ENCODE measurements at regions not wholly inside any gene's neighbourhood (a gene's known extent, or its start where the extent isn't known, plus 50 kb on each side); places are given as distances from the start of the nearest gene placed in this dataset.

DNA sequence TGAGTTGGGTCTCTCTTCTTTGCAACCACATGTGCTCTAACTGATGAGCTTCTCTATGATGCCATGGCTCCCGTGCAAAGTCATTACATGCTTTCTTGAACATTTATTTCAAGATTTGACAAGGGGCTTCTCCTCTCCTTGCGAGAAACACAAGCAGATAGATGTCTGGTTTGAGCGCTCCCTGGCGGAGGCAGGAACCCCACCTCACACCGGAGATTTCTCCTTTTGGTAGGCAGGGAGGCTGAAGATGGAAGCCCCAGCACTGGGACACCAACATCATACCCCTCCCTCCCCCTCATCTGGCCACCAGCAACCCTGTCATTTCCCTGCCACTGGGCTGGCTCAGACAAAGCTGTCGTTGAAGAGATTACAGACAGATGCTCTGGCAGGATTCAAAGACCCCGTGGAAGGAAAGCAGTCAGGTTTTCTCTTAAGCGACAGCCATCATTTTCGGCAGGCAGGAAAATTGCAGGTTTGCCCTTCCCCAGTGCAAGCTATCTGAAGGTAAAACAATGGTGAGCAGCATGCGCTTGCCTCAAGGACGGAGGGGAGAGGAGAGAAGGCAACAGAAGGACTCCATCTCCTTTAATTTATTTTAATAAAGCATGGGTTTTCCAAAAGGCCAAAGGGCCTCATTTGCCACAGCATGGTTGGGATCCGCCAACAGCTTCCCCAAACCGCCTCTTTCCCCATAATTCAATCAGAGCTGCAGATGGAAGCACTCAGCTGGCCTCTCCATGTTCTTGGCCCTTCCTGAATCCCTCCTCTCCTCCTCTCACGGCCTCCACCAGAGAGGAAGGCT lies 344.1 kb upstream of the TSHZ3 start:
- no peak for TF ChIP-seq POLR2A (IDR thresholded peaks at IDR 0.05)
- TF ChIP-seq, protein P1, sequence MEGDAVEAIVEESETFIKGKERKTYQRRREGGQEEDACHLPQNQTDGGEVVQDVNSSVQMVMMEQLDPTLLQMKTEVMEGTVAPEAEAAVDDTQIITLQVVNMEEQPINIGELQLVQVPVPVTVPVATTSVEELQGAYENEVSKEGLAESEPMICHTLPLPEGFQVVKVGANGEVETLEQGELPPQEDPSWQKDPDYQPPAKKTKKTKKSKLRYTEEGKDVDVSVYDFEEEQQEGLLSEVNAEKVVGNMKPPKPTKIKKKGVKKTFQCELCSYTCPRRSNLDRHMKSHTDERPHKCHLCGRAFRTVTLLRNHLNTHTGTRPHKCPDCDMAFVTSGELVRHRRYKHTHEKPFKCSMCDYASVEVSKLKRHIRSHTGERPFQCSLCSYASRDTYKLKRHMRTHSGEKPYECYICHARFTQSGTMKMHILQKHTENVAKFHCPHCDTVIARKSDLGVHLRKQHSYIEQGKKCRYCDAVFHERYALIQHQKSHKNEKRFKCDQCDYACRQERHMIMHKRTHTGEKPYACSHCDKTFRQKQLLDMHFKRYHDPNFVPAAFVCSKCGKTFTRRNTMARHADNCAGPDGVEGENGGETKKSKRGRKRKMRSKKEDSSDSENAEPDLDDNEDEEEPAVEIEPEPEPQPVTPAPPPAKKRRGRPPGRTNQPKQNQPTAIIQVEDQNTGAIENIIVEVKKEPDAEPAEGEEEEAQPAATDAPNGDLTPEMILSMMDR (IDR thresholded peaks at IDR 0.05), result no peak
- no peak for DNase-seq (ENCODE audit: low spot score in 2 of 2)
- intact Hi-C loops (cut with DNase I; ENCODE audit: low total_unique reads), result no loop called here
- 73% methylated on average over 14 of the region's 14 CpGs for WGBS, 2 donors
- no peak overlapping the region for H3K4me3 ChIP-seq (ENCODE audit: low read depth, poor library complexity, severe bottlenecking)

DNA sequence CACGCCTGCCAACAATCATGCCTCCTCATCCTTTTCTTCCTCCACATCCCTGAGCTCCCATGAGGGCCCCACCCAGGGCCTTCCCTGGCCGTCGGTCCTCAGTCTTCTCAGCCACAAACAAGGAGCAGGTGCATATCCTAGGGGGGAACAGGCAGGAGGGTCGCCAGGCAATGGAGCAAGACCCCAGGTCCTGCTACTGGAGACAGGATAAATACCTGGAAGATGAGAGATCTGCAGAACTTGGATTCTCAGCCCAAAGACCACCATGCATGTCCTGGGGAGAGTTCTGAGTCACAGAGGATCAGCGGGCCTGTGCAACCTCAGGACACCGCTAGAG lies 344.7 kb upstream of the TSHZ3 start:
- TF ChIP-seq POLR2A (IDR thresholded peaks at IDR 0.05), result no peak
- TF ChIP-seq, protein P1 (IDR thresholded peaks at IDR 0.05), result no peak
- H3K4me3 ChIP-seq (ENCODE audit: low read depth, poor library complexity, severe bottlenecking), result no peak overlapping the region
- intact Hi-C loops (cut with DNase I; ENCODE audit: low total_unique reads), result no loop called here
- WGBS, 2 donors, result 71 to 81% methylated on average over 6 of the region's 6 CpGs
- DNase-seq (ENCODE audit: low spot score in 2 of 2), result no peak

DNA sequence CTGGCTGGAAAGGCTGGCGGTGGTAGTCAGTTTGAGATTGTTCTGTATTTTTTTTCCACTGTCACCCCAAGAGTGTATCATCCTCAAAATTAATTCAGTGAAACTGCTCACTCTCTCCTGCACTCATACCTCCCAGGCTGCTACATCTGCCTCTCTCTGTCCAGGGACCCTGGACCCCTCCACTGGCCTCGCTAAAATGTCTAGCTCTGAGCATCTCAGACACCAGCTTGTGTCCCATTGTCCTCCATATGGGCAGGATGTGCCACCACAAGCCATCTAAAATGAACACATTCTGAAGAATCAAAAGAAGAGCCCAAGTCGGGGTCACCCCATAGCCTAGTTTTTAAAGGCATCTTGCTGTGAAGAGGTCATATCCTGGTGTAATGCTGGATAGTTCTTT lies 345.5 kb upstream of the TSHZ3 start:
- DNase-seq (ENCODE audit: low spot score in 2 of 2), result no peak
- intact Hi-C loops (cut with DNase I; ENCODE audit: low total_unique reads), result no loop called here
- H3K4me3 ChIP-seq (ENCODE audit: low read depth, poor library complexity, severe bottlenecking), result no peak overlapping the region
- TF ChIP-seq, protein P1 (IDR thresholded peaks at IDR 0.05), result no peak
- TF ChIP-seq POLR2A (IDR thresholded peaks at IDR 0.05), result no peak
- 90 to 91% methylated on average over 3 of the region's 3 CpGs for WGBS, 2 donors

DNA sequence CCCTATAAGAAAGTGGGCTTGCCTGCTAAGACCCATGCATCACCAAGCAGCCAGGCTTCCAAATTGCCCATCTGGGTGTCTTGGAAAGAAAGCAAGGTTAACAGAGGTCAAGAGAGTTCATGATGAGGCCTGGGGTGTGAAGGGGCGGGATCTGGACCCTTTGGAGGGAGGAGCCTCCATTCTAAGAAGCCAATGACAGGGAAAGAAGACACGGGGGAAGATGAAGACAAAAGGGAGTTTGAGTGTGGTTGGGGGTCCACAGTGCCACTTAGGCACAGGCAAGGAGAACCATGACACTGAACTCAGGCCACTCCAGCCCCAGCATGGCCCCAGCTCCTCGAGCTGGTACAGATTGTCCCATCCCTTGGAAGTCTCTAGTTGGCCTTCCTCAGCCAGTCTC lies 350.2 kb upstream of the TSHZ3 start:
- intact Hi-C loops (cut with DNase I; ENCODE audit: low total_unique reads), result no loop called here
- TF ChIP-seq, protein P1 (IDR thresholded peaks at IDR 0.05), result no peak
- no peak for TF ChIP-seq POLR2A (IDR thresholded peaks at IDR 0.05)
- H3K4me3 ChIP-seq (ENCODE audit: low read depth, poor library complexity, severe bottlenecking), result no peak overlapping the region
- DNase-seq (ENCODE audit: low spot score in 2 of 2), result no peak
- WGBS, 2 donors, result 79 to 83% methylated on average over 3 of the region's 3 CpGs

DNA sequence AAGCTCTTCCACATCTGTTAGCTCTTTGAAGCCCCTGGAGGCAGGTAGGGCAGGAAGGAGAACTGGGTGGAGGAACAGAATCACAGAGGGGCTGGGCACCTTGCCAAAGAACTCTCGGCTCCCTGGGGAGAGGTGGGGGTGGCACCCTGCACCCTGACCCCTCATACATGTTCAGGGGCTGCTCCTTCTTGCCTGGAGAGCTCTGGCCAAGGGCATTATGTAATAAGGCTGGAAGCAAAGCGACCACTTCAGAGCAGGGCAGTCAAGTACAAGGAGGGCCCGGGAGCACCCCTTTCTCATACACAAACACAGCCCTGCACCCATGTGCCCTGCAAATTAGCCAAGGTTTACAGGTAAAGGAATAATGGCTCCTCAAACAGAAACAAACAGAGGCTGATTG lies 351.9 kb upstream of the TSHZ3 start:
- TF ChIP-seq, protein P1 (IDR thresholded peaks at IDR 0.05), result no peak
- no peak for TF ChIP-seq POLR2A (IDR thresholded peaks at IDR 0.05)
- intact Hi-C loops (cut with DNase I; ENCODE audit: low total_unique reads), result no loop called here
- H3K4me3 ChIP-seq (ENCODE audit: low read depth, poor library complexity, severe bottlenecking), result no peak overlapping the region
- no peak for DNase-seq (ENCODE audit: low spot score in 2 of 2)
- WGBS, 2 donors, result 27 to 34% methylated on average over 3 of the region's 3 CpGs

DNA sequence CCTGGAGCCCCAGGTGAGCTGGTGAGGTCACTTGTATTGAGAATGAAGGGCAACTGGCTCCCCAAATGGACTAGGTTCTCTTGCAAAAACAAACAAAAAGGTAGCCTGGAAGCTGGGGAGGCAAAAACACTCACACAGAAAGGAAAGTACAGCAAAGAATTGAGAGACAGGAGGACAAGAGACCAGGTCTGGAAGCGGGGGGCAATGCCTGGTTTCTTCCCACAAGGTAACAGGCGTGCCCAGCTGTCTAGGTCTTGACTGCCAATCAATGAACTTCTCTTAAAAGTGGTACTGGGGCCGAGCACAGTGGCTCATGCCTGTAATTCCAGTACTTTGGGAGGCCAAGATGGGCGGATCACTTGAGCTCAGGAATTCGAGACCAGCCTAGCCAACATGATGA lies 356.4 kb upstream of the TSHZ3 start:
- no peak overlapping the region for H3K4me3 ChIP-seq (ENCODE audit: low read depth, poor library complexity, severe bottlenecking)
- intact Hi-C loops (cut with DNase I; ENCODE audit: low total_unique reads), result no loop called here
- TF ChIP-seq POLR2A (IDR thresholded peaks at IDR 0.05), result no peak
- TF ChIP-seq, protein P1 (IDR thresholded peaks at IDR 0.05), result no peak
- DNase-seq (ENCODE audit: low spot score in 2 of 2), result no peak
- 87 to 93% methylated on average over 5 of the region's 5 CpGs for WGBS, 2 donors
